ENCODE measurements at regions not wholly inside any gene's neighbourhood (a gene's known extent, or its start where the extent isn't known, plus 50 kb on each side); places are given as distances from the start of the nearest gene placed in this dataset.

GRCh38 chr5:164818445-164818844 lies 1313.0 kb downstream of the MAT2B start:
- TF ChIP-seq SPEN (CRISPR knock-in tag; IDR thresholded peaks at IDR 0.05; ENCODE audit: low read depth): no peak
- TF ChIP-seq NFKB2 (CRISPR knock-in tag; IDR thresholded peaks at IDR 0.05; ENCODE audit: borderline replicate concordance): no peak
- TF ChIP-seq E2F5 (CRISPR knock-in tag; conservative IDR thresholded peaks at IDR 0.05): no peak
- no peak for TF ChIP-seq SP1 (IDR thresholded peaks at IDR 0.05)
- no peak for TF ChIP-seq SP1 (CRISPR knock-in tag; IDR thresholded peaks at IDR 0.05)
- no peak for TF ChIP-seq PAWR (CRISPR knock-in tag; IDR thresholded peaks at IDR 0.05; ENCODE audit: borderline replicate concordance)
- no peak for TF ChIP-seq TP53 (CRISPR knock-in tag; conservative IDR thresholded peaks at IDR 0.05)
- no peak for TF ChIP-seq ASH2L (IDR thresholded peaks at IDR 0.05; ENCODE audit: insufficient read length, low read depth, low read length)
- TF ChIP-seq ZNF629 (CRISPR knock-in tag; conservative IDR thresholded peaks at IDR 0.05): no peak
- TF ChIP-seq RFXAP (CRISPR knock-in tag; IDR thresholded peaks at IDR 0.05; ENCODE audit: borderline replicate concordance): no peak
- no peak for TF ChIP-seq ZFY (CRISPR knock-in tag; IDR thresholded peaks at IDR 0.05)
- no peak for TF ChIP-seq REL (CRISPR knock-in tag; conservative IDR thresholded peaks at IDR 0.05)
- no peak for TF ChIP-seq SMC3 (IDR thresholded peaks at IDR 0.05; ENCODE audit: low read length)
- TF ChIP-seq MAFF (IDR thresholded peaks at IDR 0.05; ENCODE audit: low read depth, low read length): no peak
- no peak for TF ChIP-seq PHB2 (IDR thresholded peaks at IDR 0.05; ENCODE audit: partially characterized antibody)
- TF ChIP-seq THYN1 (CRISPR knock-in tag; IDR thresholded peaks at IDR 0.05; ENCODE audit: borderline replicate concordance, low read depth): no peak
- TF ChIP-seq ZNF652 (CRISPR knock-in tag; IDR thresholded peaks at IDR 0.05; ENCODE audit: borderline replicate concordance, low read depth): no peak
- TF ChIP-seq ZNF567 (CRISPR knock-in tag; IDR thresholded peaks at IDR 0.05; ENCODE audit: borderline replicate concordance): no peak
- TF ChIP-seq ZNF704 (CRISPR knock-in tag; IDR thresholded peaks at IDR 0.05; ENCODE audit: borderline replicate concordance): no peak
- TF ChIP-seq ZNF263 (CRISPR knock-in tag; IDR thresholded peaks at IDR 0.05): no peak
- TF ChIP-seq E2F2 (CRISPR knock-in tag; IDR thresholded peaks at IDR 0.05; ENCODE audit: borderline replicate concordance): no peak
- Histone ChIP-seq H3K9ac (ENCODE audit: insufficient read depth, low read depth, low read length) (no peak overlapping the region), H3K27me3 (ENCODE audit: control insufficient read depth in 1 of 2, insufficient read depth in 2 of 2, low read length in 2 of 2) (no peaks in the 10 kb centered on the region), H3K4me1 (ENCODE audit: insufficient read depth, low read length) (no peaks in the 10 kb centered on the region), H2AFZ (ENCODE audit: low read length) (no peak overlapping the region), H4K20me1 (ENCODE audit: insufficient read depth, low read length) (no peaks in the 10 kb centered on the region), H3K36me3 (replicated peaks in 1 of 2; ENCODE audit: control insufficient read depth in 1 of 2, insufficient read depth in 2 of 2, low read length in 2 of 2) (no peaks in the 10 kb centered on the region), H3K27ac (ENCODE audit: extremely low read length, insufficient read depth, low read length) (no peak overlapping the region), H3K4me3 (replicated peaks in 1 of 3; ENCODE audit: insufficient read depth in 1 of 3, low read depth in 2 of 3, low read length in 3 of 3) (no peak overlapping the region), H3K9me3 (ENCODE audit: low read length) (peaks cover 51% of the 10 kb centered on the region), H3K79me2 (ENCODE audit: insufficient read depth, low read length) (no peaks in the 10 kb centered on the region), H3K4me2 (ENCODE audit: low read depth, low read length) (no peak overlapping the region)
- no peak for FAIRE-seq
- intact Hi-C loops (cut with micrococcal nuclease; ENCODE audit: unreplicated experiment): no loop called here
- POLR2A ChIA-PET: no interaction called here
- no TSS peak for BruUV-seq (replicated peaks)
- in situ Hi-C loops (cut with HindIII; ENCODE audit: extremely low pct_ligation_motif_present, low pct_unique_long_range_greater_than_20kb): no loop called here
- ATAC-seq: no peak
- CTCF ChIA-PET (ENCODE audit: low intra/inter-chr PET ratio, low total read pairs): no interaction called here
- DNase-seq (ENCODE audit: low spot score): no peak
- WGBS (ENCODE audit: low lambda C conversion rate): 0% methylated on average over 1 of the region's 1 CpG
